OCI-LY7 (cell line): ENCODE measurements at regions not wholly inside any gene's neighbourhood (a gene's known extent, or its start where the extent isn't known, plus 50 kb on each side); places are given as distances from the start of the nearest gene placed in this dataset.

Experiments used
- EZH2phosphoT487 ChIP-seq: fragments of 200-600 bp; sonication (generic); IDR thresholded peaks from 2 replicates; pipeline ENCODE4 v1.6.1; 2018; ENCODE audit warnings: low read depth, borderline replicate concordance, mild to moderate bottlenecking, mixed run types, antibody characterized with exemption, low read length, moderate library complexity, mixed read lengths
- TF ChIP-seq, protein P1 (sequence below): fragments of 200-600 bp; sonication (generic); conservative IDR thresholded peaks from 2 replicates; pipeline ENCODE4 v1.5.1; 2014; ENCODE audit warnings: mild to moderate bottlenecking, antibody characterized with exemption, low read length, moderate library complexity, mixed read lengths

DNA sequence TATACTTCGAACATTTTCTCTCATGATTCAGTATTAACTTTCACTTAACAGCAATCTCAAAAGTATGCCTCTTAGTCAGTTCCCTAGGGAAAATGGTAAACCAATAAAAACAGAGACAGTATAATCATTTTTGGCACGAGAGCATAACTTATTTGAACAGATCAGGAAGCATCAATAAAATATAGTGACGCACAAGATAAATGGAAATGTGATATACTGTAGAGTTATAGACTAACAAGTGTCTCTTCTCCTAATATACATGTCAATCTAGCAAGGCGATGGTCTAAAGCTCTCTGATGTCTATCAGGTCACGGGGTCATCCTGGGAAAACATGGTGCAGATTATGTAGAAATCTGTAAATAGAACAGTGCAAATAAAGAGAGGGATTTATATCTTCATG is 131.6 kb downstream of the HGF start:
- TF ChIP-seq, protein P1, sequence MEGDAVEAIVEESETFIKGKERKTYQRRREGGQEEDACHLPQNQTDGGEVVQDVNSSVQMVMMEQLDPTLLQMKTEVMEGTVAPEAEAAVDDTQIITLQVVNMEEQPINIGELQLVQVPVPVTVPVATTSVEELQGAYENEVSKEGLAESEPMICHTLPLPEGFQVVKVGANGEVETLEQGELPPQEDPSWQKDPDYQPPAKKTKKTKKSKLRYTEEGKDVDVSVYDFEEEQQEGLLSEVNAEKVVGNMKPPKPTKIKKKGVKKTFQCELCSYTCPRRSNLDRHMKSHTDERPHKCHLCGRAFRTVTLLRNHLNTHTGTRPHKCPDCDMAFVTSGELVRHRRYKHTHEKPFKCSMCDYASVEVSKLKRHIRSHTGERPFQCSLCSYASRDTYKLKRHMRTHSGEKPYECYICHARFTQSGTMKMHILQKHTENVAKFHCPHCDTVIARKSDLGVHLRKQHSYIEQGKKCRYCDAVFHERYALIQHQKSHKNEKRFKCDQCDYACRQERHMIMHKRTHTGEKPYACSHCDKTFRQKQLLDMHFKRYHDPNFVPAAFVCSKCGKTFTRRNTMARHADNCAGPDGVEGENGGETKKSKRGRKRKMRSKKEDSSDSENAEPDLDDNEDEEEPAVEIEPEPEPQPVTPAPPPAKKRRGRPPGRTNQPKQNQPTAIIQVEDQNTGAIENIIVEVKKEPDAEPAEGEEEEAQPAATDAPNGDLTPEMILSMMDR = no peak
- no peak for TF ChIP-seq EZH2phosphoT487
